ENCODE measurements at regions not wholly inside any gene's neighbourhood (a gene's known extent, or its start where the extent isn't known, plus 50 kb on each side); places are given as distances from the start of the nearest gene placed in this dataset.

- H3K27ac ChIP-seq (ENCODE audit: low read depth, low read length) = no peak overlapping the region
- Mint-ChIP-seq H3K27me3 (peaks cover 0 to 5% of the 10 kb centered on the region in 2 donors), H3K27ac (no peak overlapping the region), H3K9me3 (peaks cover 2 to 5% (median 4%) of the 10 kb centered on the region in 5 donors), H3K4me1 (peaks cover 0 to 2% (median 0%) of the 10 kb centered on the region in 3 donors), H3K4me3 (no peak overlapping the region), H3K36me3 (peaks cover 0 to 6% (median 0%) of the 10 kb centered on the region in 3 donors)
- no peak overlapping the region for H3K4me3 ChIP-seq (ENCODE audit: low read length)
- no peaks in the 10 kb centered on the region for H3K9me3 ChIP-seq (ENCODE audit: low read length)
- ChIA-PET POLR2A (no interaction called here), CTCF (no interaction called here)
- DNase-seq = no peak
- H3K36me3 ChIP-seq (ENCODE audit: insufficient read depth, low read length) = no peaks in the 10 kb centered on the region
- no peaks in the 10 kb centered on the region for H3K4me1 ChIP-seq (ENCODE audit: insufficient read depth, low read length)
- H3K27me3 ChIP-seq (ENCODE audit: insufficient read depth, low read length, poor library complexity, severe bottlenecking) = no peaks in the 10 kb centered on the region
Measured at GRCh38 chr19:28567834-28568233, 645.1 kb downstream of the UQCRFS1 start.

DNA sequence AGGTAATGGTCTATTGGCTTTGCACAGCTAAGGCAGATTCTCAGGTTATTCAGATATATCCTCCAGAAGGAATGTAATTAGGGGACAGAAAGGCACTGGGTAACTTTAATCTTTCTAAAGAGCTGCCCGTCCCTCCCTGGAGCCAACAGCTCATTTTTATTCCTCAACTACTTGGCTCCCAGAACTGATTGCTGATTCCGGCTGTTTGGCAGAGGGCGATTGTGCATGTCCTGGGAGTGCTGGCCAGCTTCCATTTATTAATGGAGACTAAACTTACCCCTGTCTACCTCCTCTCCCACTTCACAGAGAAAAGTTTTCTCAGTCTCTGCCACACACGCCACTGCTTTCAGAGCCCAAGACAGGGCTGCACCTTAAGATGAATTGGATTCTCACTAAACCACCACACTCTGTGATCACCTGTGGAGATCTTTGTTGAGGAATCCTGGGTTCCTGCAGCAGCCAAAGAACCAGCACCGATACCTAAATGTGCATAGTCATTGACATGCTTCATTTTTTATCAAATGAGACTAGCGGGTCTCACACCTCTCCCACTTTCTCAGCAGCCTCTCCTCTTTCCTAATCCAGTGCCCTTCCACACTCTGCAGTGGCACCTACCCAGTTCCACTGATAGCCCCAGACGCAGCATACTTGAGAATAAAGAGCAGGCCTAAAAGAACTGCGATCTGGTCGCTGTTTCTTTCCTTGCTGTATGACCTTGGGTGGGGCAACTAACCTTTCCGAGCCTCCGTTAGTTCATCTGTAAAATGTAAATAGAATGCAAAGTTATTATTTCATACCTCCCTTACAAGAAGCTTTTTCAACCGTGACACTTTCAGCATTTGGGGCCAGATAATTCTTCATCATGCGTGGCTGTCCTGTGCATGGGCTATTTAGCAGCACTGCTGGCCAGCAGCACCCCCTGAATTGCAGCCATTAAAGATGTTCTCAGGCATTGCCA, 648.7 kb downstream of the UQCRFS1 start:
- CTCF ChIA-PET = no interaction called here
- Mint-ChIP-seq H3K27me3 (peaks cover 0 to 6% of the 10 kb centered on the region in 2 donors), H3K27ac (no peak overlapping the region), H3K36me3 (peaks cover 0 to 11% (median 0%) of the 10 kb centered on the region in 3 donors), H3K4me3 (no peak overlapping the region), H3K4me1 (peaks cover 0 to 2% (median 0%) of the 10 kb centered on the region in 3 donors), H3K9me3 (peaks cover 2 to 9% (median 5%) of the 10 kb centered on the region in 5 donors)
- no peaks in the 10 kb centered on the region for H3K36me3 ChIP-seq (ENCODE audit: insufficient read depth, low read length)
- POLR2A ChIA-PET = no interaction called here
- no peak for DNase-seq
- no peaks in the 10 kb centered on the region for H3K9me3 ChIP-seq (ENCODE audit: low read length)
- H3K27ac ChIP-seq (ENCODE audit: low read depth, low read length) = peak overlapping the region; percentile 38
- H3K4me1 ChIP-seq (ENCODE audit: insufficient read depth, low read length) = no peaks in the 10 kb centered on the region
- no peaks in the 10 kb centered on the region for H3K27me3 ChIP-seq (ENCODE audit: insufficient read depth, low read length, poor library complexity, severe bottlenecking)
- no peak overlapping the region for H3K4me3 ChIP-seq (ENCODE audit: low read length)

- peaks cover 0 to 2% (median 0%) of the 10 kb centered on the region in 3 donors for H3K4me1 Mint-ChIP-seq
- peaks cover 0 to 4% of the 10 kb centered on the region in 2 donors for H3K27me3 Mint-ChIP-seq
- POLR2A ChIA-PET = no interaction called here
- H3K36me3 ChIP-seq (ENCODE audit: insufficient read depth, low read length) = no peaks in the 10 kb centered on the region
- H3K9me3 Mint-ChIP-seq = peaks cover 2 to 8% (median 5%) of the 10 kb centered on the region in 5 donors
- H3K4me3 ChIP-seq (ENCODE audit: low read length) = no peak overlapping the region
- CTCF ChIA-PET = no interaction called here
- H3K27ac Mint-ChIP-seq = no peak overlapping the region
- peaks cover 0 to 11% (median 0%) of the 10 kb centered on the region in 3 donors for H3K36me3 Mint-ChIP-seq
- no peaks in the 10 kb centered on the region for H3K9me3 ChIP-seq (ENCODE audit: low read length)
- no peaks in the 10 kb centered on the region for H3K4me1 ChIP-seq (ENCODE audit: insufficient read depth, low read length)
- H3K27ac ChIP-seq (ENCODE audit: low read depth, low read length) = no peak overlapping the region
- H3K27me3 ChIP-seq (ENCODE audit: insufficient read depth, low read length, poor library complexity, severe bottlenecking) = no peaks in the 10 kb centered on the region
- DNase-seq = no peak
- H3K4me3 Mint-ChIP-seq = no peak overlapping the region
Measured at GRCh38 chr19:28560786-28561185, 652.2 kb downstream of the UQCRFS1 start.

GRCh38 chr19:28558783-28559182, 654.2 kb downstream of the UQCRFS1 start:
- peaks cover 2 to 8% (median 5%) of the 10 kb centered on the region in 5 donors for H3K9me3 Mint-ChIP-seq
- CTCF ChIA-PET = no interaction called here

GRCh38 chr19:28556371-28556770, 656.6 kb downstream of the UQCRFS1 start:
- Mint-ChIP-seq H3K4me1 (peaks cover 6 to 17% (median 11%) of the 10 kb centered on the region in 3 donors), H3K4me3 (no peak overlapping the region), H3K36me3 (peaks cover 0 to 5% (median 0%) of the 10 kb centered on the region in 3 donors), H3K27me3 (no peaks in the 10 kb centered on the region), H3K27ac (no peak overlapping the region), H3K9me3 (no peaks in the 10 kb centered on the region)
- Histone ChIP-seq H3K27me3 (ENCODE audit: insufficient read depth, low read length, poor library complexity, severe bottlenecking) (no peaks in the 10 kb centered on the region), H3K36me3 (ENCODE audit: insufficient read depth, low read length) (no peaks in the 10 kb centered on the region), H3K4me3 (ENCODE audit: low read length) (no peak overlapping the region), H3K27ac (ENCODE audit: low read depth, low read length) (no peak overlapping the region), H3K9me3 (ENCODE audit: low read length) (no peaks in the 10 kb centered on the region), H3K4me1 (ENCODE audit: insufficient read depth, low read length) (no peaks in the 10 kb centered on the region)
- DNase-seq = no peak
- CTCF ChIA-PET = no interaction called here
- POLR2A ChIA-PET = no interaction called here

More at GRCh38 chr19:28558783-28559182, 654.2 kb downstream of the UQCRFS1 start:
- peaks cover 0 to 7% (median 4%) of the 10 kb centered on the region in 3 donors for H3K4me1 Mint-ChIP-seq
- H3K9me3 ChIP-seq (ENCODE audit: low read length) = no peaks in the 10 kb centered on the region
- H3K36me3 Mint-ChIP-seq = peaks cover 0 to 11% (median 0%) of the 10 kb centered on the region in 3 donors
- H3K27ac ChIP-seq (ENCODE audit: low read depth, low read length) = no peak overlapping the region
- no peak overlapping the region for H3K4me3 Mint-ChIP-seq
- POLR2A ChIA-PET = no interaction called here
- no peaks in the 10 kb centered on the region for H3K4me1 ChIP-seq (ENCODE audit: insufficient read depth, low read length)
- no peaks in the 10 kb centered on the region for H3K27me3 ChIP-seq (ENCODE audit: insufficient read depth, low read length, poor library complexity, severe bottlenecking)
- H3K36me3 ChIP-seq (ENCODE audit: insufficient read depth, low read length) = no peaks in the 10 kb centered on the region
- peaks cover 0 to 1% of the 10 kb centered on the region in 2 donors for H3K27me3 Mint-ChIP-seq
- no peak overlapping the region for H3K4me3 ChIP-seq (ENCODE audit: low read length)
- no peak for DNase-seq
- H3K27ac Mint-ChIP-seq = no peak overlapping the region

DNA sequence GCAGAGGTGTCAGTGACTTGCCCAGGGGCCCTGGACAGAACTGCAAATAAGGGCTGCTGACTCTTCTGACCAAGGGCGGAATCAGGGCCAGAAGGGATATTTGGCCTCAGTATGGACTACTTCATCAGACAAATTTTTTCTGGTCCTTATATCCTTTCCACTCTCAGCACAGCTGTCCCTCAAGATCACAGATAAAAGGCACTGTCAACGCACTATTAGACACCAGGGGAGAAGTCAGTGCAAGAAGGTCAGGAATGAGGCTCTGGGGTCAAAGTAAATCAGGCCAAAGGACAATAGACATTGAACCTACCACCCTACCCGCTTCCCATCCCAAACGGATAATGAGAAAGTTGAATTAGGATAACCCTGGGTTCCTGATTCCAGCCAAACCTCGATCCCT, 657.6 kb downstream of the UQCRFS1 start:
- Histone ChIP-seq H3K27me3 (ENCODE audit: insufficient read depth, low read length, poor library complexity, severe bottlenecking) (no peaks in the 10 kb centered on the region), H3K27ac (ENCODE audit: low read depth, low read length) (no peak overlapping the region), H3K4me1 (ENCODE audit: insufficient read depth, low read length) (no peaks in the 10 kb centered on the region), H3K9me3 (ENCODE audit: low read length) (no peaks in the 10 kb centered on the region), H3K36me3 (ENCODE audit: insufficient read depth, low read length) (no peaks in the 10 kb centered on the region), H3K4me3 (ENCODE audit: low read length) (no peak overlapping the region)
- CTCF ChIA-PET = no interaction called here
- no peaks in the 10 kb centered on the region for H3K9me3 Mint-ChIP-seq
- H3K4me3 Mint-ChIP-seq = no peak overlapping the region
- H3K27ac Mint-ChIP-seq = no peak overlapping the region
- DNase-seq = no peak
- H3K27me3 Mint-ChIP-seq = no peaks in the 10 kb centered on the region
- peaks cover 6 to 17% (median 11%) of the 10 kb centered on the region in 3 donors for H3K4me1 Mint-ChIP-seq
- POLR2A ChIA-PET = no interaction called here
- peaks cover 0 to 5% (median 0%) of the 10 kb centered on the region in 3 donors for H3K36me3 Mint-ChIP-seq

- Histone ChIP-seq H3K27me3 (ENCODE audit: insufficient read depth, low read length, poor library complexity, severe bottlenecking) (no peaks in the 10 kb centered on the region), H3K9me3 (ENCODE audit: low read length) (no peaks in the 10 kb centered on the region), H3K4me1 (ENCODE audit: insufficient read depth, low read length) (peaks cover 7% of the 10 kb centered on the region), H3K36me3 (ENCODE audit: insufficient read depth, low read length) (no peaks in the 10 kb centered on the region), H3K27ac (ENCODE audit: low read depth, low read length) (no peak overlapping the region), H3K4me3 (ENCODE audit: low read length) (no peak overlapping the region)
- no peak for DNase-seq
- H3K27me3 Mint-ChIP-seq = no peaks in the 10 kb centered on the region
- peak overlapping the region in 4 of 8 donors; percentile 4 to 80 (median 78) for H3K27ac Mint-ChIP-seq
- H3K36me3 Mint-ChIP-seq = peaks cover 0 to 5% (median 0%) of the 10 kb centered on the region in 3 donors
- peak overlapping the region in 1 of 7 donors; percentile 27 for H3K4me3 Mint-ChIP-seq
- no peaks in the 10 kb centered on the region for H3K9me3 Mint-ChIP-seq
- peaks cover 11 to 23% (median 11%) of the 10 kb centered on the region in 3 donors for H3K4me1 Mint-ChIP-seq
- ChIA-PET POLR2A (no interaction called here), CTCF (no interaction called here)
Measured at GRCh38 chr19:28554321-28555091, 658.4 kb downstream of the UQCRFS1 start.

DNA sequence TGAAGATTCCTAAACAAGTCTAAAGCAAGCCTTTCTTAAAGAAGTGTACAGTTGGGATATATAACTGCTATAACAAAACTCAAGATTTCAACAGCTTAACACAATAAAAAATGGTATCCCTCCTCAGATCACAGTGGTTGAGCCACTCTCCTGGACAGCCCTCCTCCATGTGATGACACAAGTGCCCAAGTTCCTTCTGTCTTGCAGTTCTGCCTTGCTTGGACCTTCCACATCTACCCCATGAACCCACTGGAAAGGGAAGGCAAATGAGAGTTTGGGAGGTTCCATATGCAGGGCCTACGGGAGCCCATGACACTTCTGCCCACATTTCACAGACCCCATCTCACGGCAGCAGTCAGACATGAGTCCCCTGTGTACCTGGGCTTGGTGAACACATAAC, 659.2 kb downstream of the UQCRFS1 start:
- no peak for DNase-seq
- Histone ChIP-seq H3K4me3 (ENCODE audit: low read length) (no peak overlapping the region), H3K36me3 (ENCODE audit: insufficient read depth, low read length) (no peaks in the 10 kb centered on the region), H3K27me3 (ENCODE audit: insufficient read depth, low read length, poor library complexity, severe bottlenecking) (no peaks in the 10 kb centered on the region), H3K27ac (ENCODE audit: low read depth, low read length) (no peak overlapping the region), H3K9me3 (ENCODE audit: low read length) (no peaks in the 10 kb centered on the region), H3K4me1 (ENCODE audit: insufficient read depth, low read length) (peaks cover 11% of the 10 kb centered on the region)
- H3K4me1 Mint-ChIP-seq = peaks cover 11 to 23% (median 12%) of the 10 kb centered on the region in 3 donors
- ChIA-PET POLR2A (no interaction called here), CTCF (no interaction called here)
- H3K9me3 Mint-ChIP-seq = no peaks in the 10 kb centered on the region
- no peaks in the 10 kb centered on the region for H3K27me3 Mint-ChIP-seq
- H3K4me3 Mint-ChIP-seq = peak overlapping the region in 1 of 7 donors; percentile 15
- H3K27ac Mint-ChIP-seq = peak overlapping the region in 1 of 8 donors; percentile 19
- peaks cover 0 to 5% (median 0%) of the 10 kb centered on the region in 3 donors for H3K36me3 Mint-ChIP-seq

Measured in CD8-positive, alpha-beta memory T cell (primary cell).